ENCODE measurements at regions not wholly inside any gene's neighbourhood (a gene's known extent, or its start where the extent isn't known, plus 50 kb on each side); places are given as distances from the start of the nearest gene placed in this dataset.
"Not testable (repeated sequence)": the region's sequence is repeated elsewhere in the genome, so short reads cannot be mapped to it uniquely, and the experiment has no call there.

GRCh38 chr18:34480162-34480700 lies 229.9 kb upstream of the DTNA start:
- DNase-seq (ENCODE audit: low read depth in 3 of 3) = no peak

GRCh38 chr18:34482204-34482603 lies 227.9 kb upstream of the DTNA start:
- DNase-seq (ENCODE audit: low read depth in 3 of 3) = no peak

- no peak for DNase-seq (ENCODE audit: low read depth in 3 of 3)
These were observed 226.9 kb upstream of the DTNA start for GRCh38 chr18:34483198-34483597.

GRCh38 chr18:34491719-34492118 lies 218.4 kb upstream of the DTNA start:
- DNase-seq (ENCODE audit: low read depth in 3 of 3) = no peak

- DNase-seq (ENCODE audit: low read depth in 3 of 3) = no peak
These were observed 217.4 kb upstream of the DTNA start for GRCh38 chr18:34492652-34493051.

- peak in 1 of 3 experiments; percentile 16 for DNase-seq (ENCODE audit: low read depth in 3 of 3)
These were observed 217.0 kb upstream of the DTNA start for GRCh38 chr18:34493099-34493544.

GRCh38 chr18:34493566-34494358 lies 216.3 kb upstream of the DTNA start:
- DNase-seq (ENCODE audit: low read depth in 3 of 3) = no peak

GRCh38 chr18:34494359-34494696 lies 215.8 kb upstream of the DTNA start:
- no peak for DNase-seq (ENCODE audit: low read depth in 3 of 3)

- DNase-seq (ENCODE audit: low read depth in 3 of 3) = no peak
These were observed 214.6 kb upstream of the DTNA start for GRCh38 chr18:34495506-34495905.

GRCh38 chr18:34501553-34501952 lies 208.5 kb upstream of the DTNA start:
- DNase-seq (ENCODE audit: low read depth in 3 of 3) = no peak

- DNase-seq (ENCODE audit: low read depth in 3 of 3) = no peak
These were observed 203.9 kb upstream of the DTNA start for GRCh38 chr18:34506198-34506597.

GRCh38 chr18:34509163-34509562 lies 200.9 kb upstream of the DTNA start:
- no peak for DNase-seq (ENCODE audit: low read depth in 3 of 3)

- DNase-seq (ENCODE audit: low read depth in 3 of 3) = no peak
These were observed 200.1 kb upstream of the DTNA start for GRCh38 chr18:34509879-34510586.

GRCh38 chr18:34510926-34511325 lies 199.2 kb upstream of the DTNA start:
- no peak for DNase-seq (ENCODE audit: low read depth in 3 of 3)

GRCh38 chr18:34511435-34511834 lies 198.7 kb upstream of the DTNA start:
- DNase-seq (ENCODE audit: low read depth in 3 of 3) = no peak

- no peak for DNase-seq (ENCODE audit: low read depth in 3 of 3)
These were observed 198.2 kb upstream of the DTNA start for GRCh38 chr18:34511879-34512278.

- DNase-seq (ENCODE audit: low read depth in 3 of 3) = no peak
These were observed 195.9 kb upstream of the DTNA start for GRCh38 chr18:34514238-34514637.

GRCh38 chr18:34514957-34515356 lies 195.1 kb upstream of the DTNA start:
- no peak for DNase-seq (ENCODE audit: low read depth in 3 of 3)

- DNase-seq (ENCODE audit: low read depth in 3 of 3) = not testable (repeated sequence)
These were observed 193.7 kb upstream of the DTNA start for GRCh38 chr18:34516355-34516754.

- DNase-seq (ENCODE audit: low read depth in 3 of 3) = not testable (repeated sequence)
These were observed 193.1 kb upstream of the DTNA start for GRCh38 chr18:34516996-34517395.

GRCh38 chr18:34521040-34521439 lies 189.1 kb upstream of the DTNA start:
- DNase-seq (ENCODE audit: low read depth in 3 of 3) = no peak

GRCh38 chr18:34522603-34523002 lies 187.5 kb upstream of the DTNA start:
- no peak for DNase-seq (ENCODE audit: low read depth in 3 of 3)

GRCh38 chr18:34525244-34525643 lies 184.9 kb upstream of the DTNA start:
- no peak for DNase-seq (ENCODE audit: low read depth in 3 of 3)

All from stimulated activated CD4-positive, alpha-beta T cell treated with anti-CD3 and anti-CD28 coated beads, TNF-alpha, amount 100 ng/mL, for 24 hours (primary cell).